ENCODE measurements at regions not wholly inside any gene's neighbourhood (a gene's known extent, or its start where the extent isn't known, plus 50 kb on each side); places are given as distances from the start of the nearest gene placed in this dataset.

GRCh38 chr10:109593682-109594081 is 329.6 kb downstream of the XPNPEP1 start:
- H3K27me3 Mint-ChIP-seq, result no peaks in the 10 kb centered on the region
- CTCF ChIA-PET, result no interaction called here
- Histone ChIP-seq H3K27me3 (replicated peaks in 1 of 4; ENCODE audit: control extremely low read depth in 1 of 4, control insufficient read depth in 3 of 4, insufficient read depth in 4 of 4, low read length in 3 of 4) (no peaks in the 10 kb centered on the region), H3K79me2 (ENCODE audit: control insufficient read depth, insufficient read depth, low read length) (no peaks in the 10 kb centered on the region), H2AFZ (ENCODE audit: insufficient read depth, low read depth, low read length, poor library complexity, severe bottlenecking) (no peak overlapping the region), H4K20me1 (ENCODE audit: control insufficient read depth, insufficient read depth, low read length, poor library complexity, severe bottlenecking) (no peaks in the 10 kb centered on the region), H3K4me3 (ENCODE audit: control extremely low read depth in 1 of 5, extremely low read depth in 1 of 5, insufficient read depth in 1 of 5, low read depth in 2 of 5, low read length in 4 of 5) (no peak overlapping the region), H3K9me3 (ENCODE audit: control extremely low read depth in 1 of 3, control insufficient read depth in 2 of 3, insufficient read depth in 1 of 3, low read length in 2 of 3) (peaks cover 0 to 10% (median 0%) of the 10 kb centered on the region in 3 donors), H3K9ac (ENCODE audit: low read length) (no peak overlapping the region), H3K4me2 (replicated peaks; ENCODE audit: low read depth, low read length, poor library complexity, severe bottlenecking) (no peak overlapping the region), H3K36me3 (replicated peaks in 1 of 2; ENCODE audit: control extremely low read depth in 1 of 2, control insufficient read depth in 1 of 2, extremely low read depth in 1 of 2, insufficient read depth in 2 of 2, low read length in 1 of 2) (no peaks in the 10 kb centered on the region), H3K27ac (ENCODE audit: low read length in 2 of 2) (no peak overlapping the region), H3K4me1 (ENCODE audit: control insufficient read depth in 2 of 2, insufficient read depth in 2 of 2, low read length in 2 of 2) (no peaks in the 10 kb centered on the region)
- ATAC-seq (ENCODE audit: low read depth), result no peak
- TF ChIP-seq, protein P1, sequence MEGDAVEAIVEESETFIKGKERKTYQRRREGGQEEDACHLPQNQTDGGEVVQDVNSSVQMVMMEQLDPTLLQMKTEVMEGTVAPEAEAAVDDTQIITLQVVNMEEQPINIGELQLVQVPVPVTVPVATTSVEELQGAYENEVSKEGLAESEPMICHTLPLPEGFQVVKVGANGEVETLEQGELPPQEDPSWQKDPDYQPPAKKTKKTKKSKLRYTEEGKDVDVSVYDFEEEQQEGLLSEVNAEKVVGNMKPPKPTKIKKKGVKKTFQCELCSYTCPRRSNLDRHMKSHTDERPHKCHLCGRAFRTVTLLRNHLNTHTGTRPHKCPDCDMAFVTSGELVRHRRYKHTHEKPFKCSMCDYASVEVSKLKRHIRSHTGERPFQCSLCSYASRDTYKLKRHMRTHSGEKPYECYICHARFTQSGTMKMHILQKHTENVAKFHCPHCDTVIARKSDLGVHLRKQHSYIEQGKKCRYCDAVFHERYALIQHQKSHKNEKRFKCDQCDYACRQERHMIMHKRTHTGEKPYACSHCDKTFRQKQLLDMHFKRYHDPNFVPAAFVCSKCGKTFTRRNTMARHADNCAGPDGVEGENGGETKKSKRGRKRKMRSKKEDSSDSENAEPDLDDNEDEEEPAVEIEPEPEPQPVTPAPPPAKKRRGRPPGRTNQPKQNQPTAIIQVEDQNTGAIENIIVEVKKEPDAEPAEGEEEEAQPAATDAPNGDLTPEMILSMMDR (IDR thresholded peaks at IDR 0.05), result no peak
- TF ChIP-seq EZH2 (IDR thresholded peaks at IDR 0.05; ENCODE audit: borderline replicate concordance, insufficient read depth, low read depth, low read length, poor library complexity, severe bottlenecking), result no peak
- H3K4me1 Mint-ChIP-seq, result no peaks in the 10 kb centered on the region
- no peak for DNase-seq
- intact Hi-C loops (cut with micrococcal nuclease), result no loop called here
- no peaks in the 10 kb centered on the region for H3K9me3 Mint-ChIP-seq (ENCODE audit: insufficient read depth)
- POLR2A ChIA-PET, result no interaction called here
- 77% methylated on average over 4 of the region's 4 CpGs for WGBS (ENCODE audit: insufficient coverage)
- H3K27ac Mint-ChIP-seq, result no peak overlapping the region
- H3K4me3 Mint-ChIP-seq, result no peak overlapping the region

DNA sequence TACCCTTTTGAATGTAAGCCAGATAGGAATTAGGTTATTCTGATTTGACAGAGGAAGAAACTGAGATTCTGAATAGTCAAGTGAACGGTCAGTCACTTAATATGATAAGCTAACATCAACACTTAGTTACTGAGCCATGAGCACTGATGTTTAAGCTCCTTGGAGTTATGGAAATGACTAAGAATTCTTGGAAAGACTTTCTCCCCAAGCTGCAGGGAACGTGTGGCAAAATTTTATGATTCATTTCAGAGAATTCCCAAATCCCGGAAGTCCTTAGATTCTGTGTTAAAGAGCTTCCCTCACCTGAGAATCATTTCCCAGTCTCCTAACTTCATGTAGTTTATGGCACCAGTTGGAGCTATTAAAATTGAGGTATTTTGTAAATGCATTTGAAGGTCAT is 330.9 kb downstream of the XPNPEP1 start:
- CTCF ChIA-PET, result no interaction called here
- H3K9me3 Mint-ChIP-seq (ENCODE audit: insufficient read depth), result no peaks in the 10 kb centered on the region

More for the DNA sequence above, 330.9 kb downstream of the XPNPEP1 start:
- POLR2A ChIA-PET, result no interaction called here
- ATAC-seq (ENCODE audit: low read depth) (no peak), DNase-seq (no peak)
- no peak overlapping the region for H3K27ac ChIP-seq (ENCODE audit: low read length in 2 of 2)
- H3K4me3 Mint-ChIP-seq, result no peak overlapping the region
- no peaks in the 10 kb centered on the region for H3K4me1 Mint-ChIP-seq
- H3K79me2 ChIP-seq (ENCODE audit: control insufficient read depth, insufficient read depth, low read length), result no peaks in the 10 kb centered on the region
- no peak for TF ChIP-seq EZH2 (IDR thresholded peaks at IDR 0.05; ENCODE audit: borderline replicate concordance, insufficient read depth, low read depth, low read length, poor library complexity, severe bottlenecking)
- TF ChIP-seq, protein P1 (IDR thresholded peaks at IDR 0.05), result no peak
- H3K36me3 ChIP-seq (replicated peaks in 1 of 2; ENCODE audit: control extremely low read depth in 1 of 2, control insufficient read depth in 1 of 2, extremely low read depth in 1 of 2, insufficient read depth in 2 of 2, low read length in 1 of 2), result no peaks in the 10 kb centered on the region
- H3K27me3 ChIP-seq (replicated peaks in 1 of 4; ENCODE audit: control extremely low read depth in 1 of 4, control insufficient read depth in 3 of 4, insufficient read depth in 4 of 4, low read length in 3 of 4), result no peaks in the 10 kb centered on the region
- no peak overlapping the region for H3K4me3 ChIP-seq (ENCODE audit: control extremely low read depth in 1 of 5, extremely low read depth in 1 of 5, insufficient read depth in 1 of 5, low read depth in 2 of 5, low read length in 4 of 5)
- no peak overlapping the region for H3K9ac ChIP-seq (ENCODE audit: low read length)
- no peak overlapping the region for H3K27ac Mint-ChIP-seq
- H2AFZ ChIP-seq (ENCODE audit: insufficient read depth, low read depth, low read length, poor library complexity, severe bottlenecking), result no peak overlapping the region
- intact Hi-C loops (cut with micrococcal nuclease), result no loop called here
- no peak overlapping the region for H3K4me2 ChIP-seq (replicated peaks; ENCODE audit: low read depth, low read length, poor library complexity, severe bottlenecking)
- H3K27me3 Mint-ChIP-seq, result no peaks in the 10 kb centered on the region
- no peaks in the 10 kb centered on the region for H4K20me1 ChIP-seq (ENCODE audit: control insufficient read depth, insufficient read depth, low read length, poor library complexity, severe bottlenecking)
- no CpG with 5 or more reads among the region's 3 CpGs for WGBS (ENCODE audit: insufficient coverage)
- H3K9me3 ChIP-seq (ENCODE audit: control extremely low read depth in 1 of 3, control insufficient read depth in 2 of 3, insufficient read depth in 1 of 3, low read length in 2 of 3), result peaks cover 0 to 10% (median 0%) of the 10 kb centered on the region in 3 donors
- no peaks in the 10 kb centered on the region for H3K4me1 ChIP-seq (ENCODE audit: control insufficient read depth in 2 of 2, insufficient read depth in 2 of 2, low read length in 2 of 2)

All from B cell (primary cell).